HG03442 (cell line): ENCODE measurements at regions not wholly inside any gene's neighbourhood (a gene's known extent, or its start where the extent isn't known, plus 50 kb on each side); places are given as distances from the start of the nearest gene placed in this dataset.
"Not testable (repeated sequence)": the region's sequence is repeated elsewhere in the genome, so short reads cannot be mapped to it uniquely, and the experiment has no call there.

Source experiments
- ATAC-seq: cut with Tn5 transposase; IDR thresholded peaks from one replicate; pipeline ENCODE4 v1.9.1; 2021; ENCODE audit warnings: mild to moderate bottlenecking, moderate library complexity; ENCODE audit not compliant: unreplicated experiment

GRCh38 chr1:193463326-193463932 lies 277.0 kb upstream of the B3GALT2 start:
- no peak for ATAC-seq

- no peak for ATAC-seq
Measured at GRCh38 chr1:193462629-193463320, 276.4 kb upstream of the B3GALT2 start.

- ATAC-seq, result no peak
Measured at GRCh38 chr1:193458628-193459027, 272.2 kb upstream of the B3GALT2 start.

GRCh38 chr1:193457676-193458075 lies 271.3 kb upstream of the B3GALT2 start:
- ATAC-seq, result no peak

- ATAC-seq, result peak; percentile 63
Measured at GRCh38 chr1:193456811-193457280, 270.4 kb upstream of the B3GALT2 start.

GRCh38 chr1:193451606-193452005 lies 265.2 kb upstream of the B3GALT2 start:
- no peak for ATAC-seq

- ATAC-seq, result no peak
Measured at GRCh38 chr1:193451001-193451400, 264.6 kb upstream of the B3GALT2 start.

- peak; percentile 92 for ATAC-seq
Measured at GRCh38 chr1:193448682-193449461, 262.5 kb upstream of the B3GALT2 start.

- no peak for ATAC-seq
Measured at GRCh38 chr1:193443886-193444285, 257.5 kb upstream of the B3GALT2 start.

- peak; percentile 76 for ATAC-seq
Measured at GRCh38 chr1:193438771-193439170, 252.4 kb upstream of the B3GALT2 start.

- no peak for ATAC-seq
Measured at GRCh38 chr1:193438312-193438711, 251.9 kb upstream of the B3GALT2 start.

- ATAC-seq, result peak; percentile 93
Measured at GRCh38 chr1:193437785-193438184, 251.4 kb upstream of the B3GALT2 start.

- not testable (repeated sequence) for ATAC-seq
Measured at GRCh38 chr1:193437333-193437732, 250.9 kb upstream of the B3GALT2 start.

GRCh38 chr1:193435781-193436180 lies 249.4 kb upstream of the B3GALT2 start:
- ATAC-seq, result no peak

GRCh38 chr1:193434319-193434718 lies 247.9 kb upstream of the B3GALT2 start:
- ATAC-seq, result no peak

- ATAC-seq, result no peak
Measured at GRCh38 chr1:193433599-193433998, 247.2 kb upstream of the B3GALT2 start.

GRCh38 chr1:193432979-193433587 lies 246.7 kb upstream of the B3GALT2 start:
- no peak for ATAC-seq

- no peak for ATAC-seq
Measured at GRCh38 chr1:193431265-193431977, 245.0 kb upstream of the B3GALT2 start.

- no peak for ATAC-seq
Measured at GRCh38 chr1:193427524-193427923, 241.1 kb upstream of the B3GALT2 start.

- ATAC-seq, result no peak
Measured at GRCh38 chr1:193426061-193426460, 239.6 kb upstream of the B3GALT2 start.

- no peak for ATAC-seq
Measured at GRCh38 chr1:193421487-193421886, 235.1 kb upstream of the B3GALT2 start.
